HEK293 (cell line): ENCODE measurements at regions not wholly inside any gene's neighbourhood (a gene's known extent, or its start where the extent isn't known, plus 50 kb on each side); places are given as distances from the start of the nearest gene placed in this dataset.

ENCODE experiments used
- ZBTB11 ChIP-seq: fragments of 450-650 bp; formaldehyde crosslinking; conservative IDR thresholded peaks from 2 replicates; pipeline ENCODE4 v1.5.1; 2016; ENCODE audit warnings: low read depth, missing biosample characterization, missing genetic modification characterization
- ZNF624 ChIP-seq: fragments of 450-650 bp; formaldehyde crosslinking; IDR thresholded peaks from 2 replicates; pipeline ENCODE4 v1.5.1; 2017; ENCODE audit warnings: missing biosample characterization, missing genetic modification characterization
- TF ChIP-seq, protein P1 (sequence below): fragments of 450-650 bp; formaldehyde crosslinking; IDR thresholded peaks from 2 replicates; pipeline ENCODE4 v1.5.1; 2016; ENCODE audit warnings: missing biosample characterization, missing genetic modification characterization
- TF ChIP-seq, protein P2 (sequence below): fragments of 450-650 bp; formaldehyde crosslinking; IDR thresholded peaks from 2 replicates; pipeline ENCODE4 v1.5.1; 2016; ENCODE audit warnings: missing biosample characterization, missing genetic modification characterization

DNA sequence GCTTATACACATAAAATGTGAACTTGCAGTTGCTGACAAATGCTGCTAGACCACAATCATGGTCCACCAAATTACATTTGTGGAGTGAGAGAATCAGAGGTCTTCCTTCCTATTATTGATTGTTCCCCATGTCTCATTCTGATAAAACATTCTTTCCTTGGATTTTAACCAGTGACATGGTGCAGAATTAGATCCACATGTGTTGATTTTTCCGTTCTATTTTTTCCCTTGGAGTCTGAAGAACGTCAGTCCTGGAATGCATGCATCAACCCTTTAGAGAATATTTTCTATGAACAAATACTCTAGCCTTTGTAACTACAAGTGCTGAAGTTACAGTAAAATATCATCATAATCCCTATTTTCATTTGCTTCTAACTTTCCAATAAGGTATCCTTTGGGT is 170.7 kb upstream of the SPRY4 start:
- TF ChIP-seq, protein P1, sequence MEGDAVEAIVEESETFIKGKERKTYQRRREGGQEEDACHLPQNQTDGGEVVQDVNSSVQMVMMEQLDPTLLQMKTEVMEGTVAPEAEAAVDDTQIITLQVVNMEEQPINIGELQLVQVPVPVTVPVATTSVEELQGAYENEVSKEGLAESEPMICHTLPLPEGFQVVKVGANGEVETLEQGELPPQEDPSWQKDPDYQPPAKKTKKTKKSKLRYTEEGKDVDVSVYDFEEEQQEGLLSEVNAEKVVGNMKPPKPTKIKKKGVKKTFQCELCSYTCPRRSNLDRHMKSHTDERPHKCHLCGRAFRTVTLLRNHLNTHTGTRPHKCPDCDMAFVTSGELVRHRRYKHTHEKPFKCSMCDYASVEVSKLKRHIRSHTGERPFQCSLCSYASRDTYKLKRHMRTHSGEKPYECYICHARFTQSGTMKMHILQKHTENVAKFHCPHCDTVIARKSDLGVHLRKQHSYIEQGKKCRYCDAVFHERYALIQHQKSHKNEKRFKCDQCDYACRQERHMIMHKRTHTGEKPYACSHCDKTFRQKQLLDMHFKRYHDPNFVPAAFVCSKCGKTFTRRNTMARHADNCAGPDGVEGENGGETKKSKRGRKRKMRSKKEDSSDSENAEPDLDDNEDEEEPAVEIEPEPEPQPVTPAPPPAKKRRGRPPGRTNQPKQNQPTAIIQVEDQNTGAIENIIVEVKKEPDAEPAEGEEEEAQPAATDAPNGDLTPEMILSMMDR (tag by site-specific recombination): no peak
- TF ChIP-seq ZNF624 (tag by site-specific recombination) (no peak), ZBTB11 (tag by site-specific recombination) (no peak)
- TF ChIP-seq, protein P2, sequence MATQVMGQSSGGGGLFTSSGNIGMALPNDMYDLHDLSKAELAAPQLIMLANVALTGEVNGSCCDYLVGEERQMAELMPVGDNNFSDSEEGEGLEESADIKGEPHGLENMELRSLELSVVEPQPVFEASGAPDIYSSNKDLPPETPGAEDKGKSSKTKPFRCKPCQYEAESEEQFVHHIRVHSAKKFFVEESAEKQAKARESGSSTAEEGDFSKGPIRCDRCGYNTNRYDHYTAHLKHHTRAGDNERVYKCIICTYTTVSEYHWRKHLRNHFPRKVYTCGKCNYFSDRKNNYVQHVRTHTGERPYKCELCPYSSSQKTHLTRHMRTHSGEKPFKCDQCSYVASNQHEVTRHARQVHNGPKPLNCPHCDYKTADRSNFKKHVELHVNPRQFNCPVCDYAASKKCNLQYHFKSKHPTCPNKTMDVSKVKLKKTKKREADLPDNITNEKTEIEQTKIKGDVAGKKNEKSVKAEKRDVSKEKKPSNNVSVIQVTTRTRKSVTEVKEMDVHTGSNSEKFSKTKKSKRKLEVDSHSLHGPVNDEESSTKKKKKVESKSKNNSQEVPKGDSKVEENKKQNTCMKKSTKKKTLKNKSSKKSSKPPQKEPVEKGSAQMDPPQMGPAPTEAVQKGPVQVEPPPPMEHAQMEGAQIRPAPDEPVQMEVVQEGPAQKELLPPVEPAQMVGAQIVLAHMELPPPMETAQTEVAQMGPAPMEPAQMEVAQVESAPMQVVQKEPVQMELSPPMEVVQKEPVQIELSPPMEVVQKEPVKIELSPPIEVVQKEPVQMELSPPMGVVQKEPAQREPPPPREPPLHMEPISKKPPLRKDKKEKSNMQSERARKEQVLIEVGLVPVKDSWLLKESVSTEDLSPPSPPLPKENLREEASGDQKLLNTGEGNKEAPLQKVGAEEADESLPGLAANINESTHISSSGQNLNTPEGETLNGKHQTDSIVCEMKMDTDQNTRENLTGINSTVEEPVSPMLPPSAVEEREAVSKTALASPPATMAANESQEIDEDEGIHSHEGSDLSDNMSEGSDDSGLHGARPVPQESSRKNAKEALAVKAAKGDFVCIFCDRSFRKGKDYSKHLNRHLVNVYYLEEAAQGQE (tag by site-specific recombination): no peak
